Stimulated activated naive CD8-positive, alpha-beta T cell treated with anti-CD3 and anti-CD28 coated beads, Interleukin-15, amount 100 ng/mL, for 72 hours (primary cell): ENCODE measurements at regions not wholly inside any gene's neighbourhood (a gene's known extent, or its start where the extent isn't known, plus 50 kb on each side); places are given as distances from the start of the nearest gene placed in this dataset.

Experiments
- ATAC-seq: fragments of 150-1000 bp; cut with Tn5 transposase; 2 replicates; pipeline ENCODE4 v1.10.0; 2021; ENCODE audit warnings: mild to moderate bottlenecking, moderate library complexity
- DNase-seq, 2 donors: peaks; one replicate each; pipeline ENCODE4 v3.0.0; 2021 to 2022
- H3K27ac Mint-ChIP-seq, 2 donors: one replicate each; pipeline ENCODE4 v1.8.0; 2022; ENCODE audit warnings: mild to moderate bottlenecking in 2 of 2, mixed read lengths in 2 of 2, moderate library complexity in 2 of 2
- H3K27me3 Mint-ChIP-seq: one replicate; pipeline ENCODE4 v1.8.0; 2022; ENCODE audit warnings: mixed read lengths
- H3K4me1 Mint-ChIP-seq: one replicate; pipeline ENCODE4 v1.8.0; 2022; ENCODE audit warnings: mild to moderate bottlenecking, mixed read lengths
- H3K4me3 Mint-ChIP-seq, 2 donors: one replicate each; pipeline ENCODE4 v1.8.0; 2022; ENCODE audit warnings: mild to moderate bottlenecking in 2 of 2, mixed read lengths in 2 of 2, moderate library complexity in 1 of 2
- H3K9me3 Mint-ChIP-seq, 2 donors: one replicate each; pipeline ENCODE4 v1.8.0; 2022; ENCODE audit warnings: mixed read lengths in 2 of 2

- H3K4me1 Mint-ChIP-seq = no peaks in the 10 kb centered on the region
Measured at GRCh38 chr11:26084313-26084712, 247.6 kb upstream of the ANO3 start.

DNA sequence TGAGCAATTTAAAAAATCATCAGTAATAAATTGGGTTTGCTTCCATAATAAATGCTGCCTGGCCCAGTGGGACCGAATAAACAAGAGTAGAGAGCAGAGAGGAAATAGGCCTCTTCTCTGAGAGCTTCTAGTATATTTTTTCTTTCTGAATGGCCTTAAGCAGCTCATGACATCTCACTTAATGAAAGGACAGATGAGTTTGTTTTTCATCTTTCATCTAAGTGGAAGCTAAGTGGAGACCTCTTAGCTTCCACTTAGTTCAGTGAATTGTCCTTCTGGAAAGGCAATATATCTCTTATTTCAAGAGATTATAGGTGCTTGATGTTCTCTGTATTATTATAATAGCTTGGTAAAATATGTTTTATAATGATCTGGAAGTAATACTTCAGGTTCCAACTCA lies 245.9 kb upstream of the ANO3 start:
- no peak for DNase-seq
- no peak for ATAC-seq
- no peaks in the 10 kb centered on the region for H3K9me3 Mint-ChIP-seq
- H3K4me3 Mint-ChIP-seq = no peak overlapping the region
- no peaks in the 10 kb centered on the region for H3K27me3 Mint-ChIP-seq
- no peaks in the 10 kb centered on the region for H3K4me1 Mint-ChIP-seq
- no peak overlapping the region for H3K27ac Mint-ChIP-seq

More at GRCh38 chr11:26084313-26084712, 247.6 kb upstream of the ANO3 start:
- Mint-ChIP-seq H3K9me3 (peaks cover 0 to under 1% of the 10 kb centered on the region in 2 donors), H3K27me3 (no peaks in the 10 kb centered on the region), H3K4me3 (no peak overlapping the region), H3K27ac (no peak overlapping the region)
- ATAC-seq (no peak), DNase-seq (no peak)

GRCh38 chr11:26087120-26087935 lies 244.6 kb upstream of the ANO3 start:
- H3K4me1 Mint-ChIP-seq = no peaks in the 10 kb centered on the region

GRCh38 chr11:26088391-26088790 lies 243.5 kb upstream of the ANO3 start:
- peaks cover 0 to under 1% of the 10 kb centered on the region in 2 donors for H3K9me3 Mint-ChIP-seq
- H3K4me3 Mint-ChIP-seq = no peak overlapping the region
- ATAC-seq (no peak), DNase-seq (no peak)
- no peaks in the 10 kb centered on the region for H3K27me3 Mint-ChIP-seq
- no peaks in the 10 kb centered on the region for H3K4me1 Mint-ChIP-seq
- no peak overlapping the region for H3K27ac Mint-ChIP-seq

More at GRCh38 chr11:26087120-26087935, 244.6 kb upstream of the ANO3 start:
- ATAC-seq = no peak
- Mint-ChIP-seq H3K9me3 (no peaks in the 10 kb centered on the region), H3K27me3 (no peaks in the 10 kb centered on the region), H3K27ac (no peak overlapping the region), H3K4me3 (no peak overlapping the region)
- no peak for DNase-seq

DNA sequence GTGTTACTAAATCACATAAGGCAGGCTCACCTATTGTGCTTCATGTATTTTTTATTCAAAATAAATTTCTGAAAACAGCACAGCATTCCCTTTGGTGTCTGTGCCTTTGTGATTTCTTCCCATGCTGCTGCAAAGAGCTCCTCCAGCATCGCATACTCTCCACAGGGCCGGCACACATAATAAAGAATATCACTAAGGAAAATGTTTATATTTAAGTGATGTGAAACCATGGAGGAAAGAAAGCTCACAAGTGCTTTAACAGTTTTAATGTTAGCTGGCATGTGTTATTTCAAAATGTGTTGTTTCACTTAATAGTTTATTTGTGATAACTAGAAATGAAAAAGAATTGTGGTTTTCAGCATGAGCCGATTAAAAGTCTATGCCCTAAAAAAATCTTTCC lies 241.3 kb upstream of the ANO3 start:
- no peaks in the 10 kb centered on the region for H3K4me1 Mint-ChIP-seq
- no peak for ATAC-seq
- no peak for DNase-seq
- no peak overlapping the region for H3K27ac Mint-ChIP-seq
- H3K27me3 Mint-ChIP-seq = no peaks in the 10 kb centered on the region
- no peak overlapping the region for H3K4me3 Mint-ChIP-seq
- peaks cover 5 to 16% of the 10 kb centered on the region in 2 donors for H3K9me3 Mint-ChIP-seq

GRCh38 chr11:26093206-26093605 lies 238.7 kb upstream of the ANO3 start:
- H3K4me1 Mint-ChIP-seq = no peaks in the 10 kb centered on the region

GRCh38 chr11:26095340-26095739 lies 236.6 kb upstream of the ANO3 start:
- H3K27me3 Mint-ChIP-seq = no peaks in the 10 kb centered on the region
- ATAC-seq = no peak
- no peaks in the 10 kb centered on the region for H3K4me1 Mint-ChIP-seq
- DNase-seq = no peak
- H3K4me3 Mint-ChIP-seq = no peak overlapping the region
- H3K27ac Mint-ChIP-seq = no peak overlapping the region
- peaks cover 10 to 16% of the 10 kb centered on the region in 2 donors for H3K9me3 Mint-ChIP-seq

More at GRCh38 chr11:26093206-26093605, 238.7 kb upstream of the ANO3 start:
- ATAC-seq (no peak), DNase-seq (no peak)
- Mint-ChIP-seq H3K27me3 (no peaks in the 10 kb centered on the region), H3K9me3 (peaks cover 5 to 16% of the 10 kb centered on the region in 2 donors), H3K27ac (no peak overlapping the region), H3K4me3 (no peak overlapping the region)

DNA sequence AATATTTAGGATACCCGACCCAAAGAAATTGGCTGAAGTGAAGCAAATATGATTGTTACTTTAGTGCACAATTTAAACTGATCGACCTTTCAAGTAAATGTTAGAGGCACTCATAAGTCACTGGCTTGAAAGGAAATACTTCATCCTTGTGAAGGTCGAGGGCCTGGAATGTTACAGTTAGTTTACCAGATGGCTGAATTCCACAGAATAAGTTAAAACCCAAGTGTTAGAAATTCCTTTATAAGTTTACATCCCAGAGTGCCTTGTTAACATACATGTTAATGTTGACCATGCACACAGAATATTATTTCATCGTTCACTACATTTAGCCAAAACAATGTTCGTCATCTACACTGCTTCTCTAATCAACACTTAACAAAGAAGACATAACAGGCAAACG lies 235.5 kb upstream of the ANO3 start:
- no peaks in the 10 kb centered on the region for H3K4me1 Mint-ChIP-seq
- no peaks in the 10 kb centered on the region for H3K27me3 Mint-ChIP-seq
- DNase-seq (no peak), ATAC-seq (no peak)
- no peak overlapping the region for H3K4me3 Mint-ChIP-seq
- H3K9me3 Mint-ChIP-seq = peaks cover 10 to 16% of the 10 kb centered on the region in 2 donors
- no peak overlapping the region for H3K27ac Mint-ChIP-seq

- H3K9me3 Mint-ChIP-seq = peaks cover 9 to 12% of the 10 kb centered on the region in 2 donors
- no peak overlapping the region for H3K4me3 Mint-ChIP-seq
- no peak overlapping the region for H3K27ac Mint-ChIP-seq
- H3K4me1 Mint-ChIP-seq = no peaks in the 10 kb centered on the region
- no peak for ATAC-seq
- no peaks in the 10 kb centered on the region for H3K27me3 Mint-ChIP-seq
- DNase-seq = no peak
Measured at GRCh38 chr11:26102325-26102724, 229.6 kb upstream of the ANO3 start.

GRCh38 chr11:26105762-26106423 lies 226.0 kb upstream of the ANO3 start:
- Mint-ChIP-seq H3K4me3 (no peak overlapping the region), H3K27me3 (no peaks in the 10 kb centered on the region), H3K4me1 (no peaks in the 10 kb centered on the region), H3K27ac (no peak overlapping the region), H3K9me3 (peaks cover 8 to 9% of the 10 kb centered on the region in 2 donors)
- no peak for DNase-seq
- ATAC-seq = no peak

GRCh38 chr11:26106726-26107125 lies 225.2 kb upstream of the ANO3 start:
- no peak overlapping the region for H3K27ac Mint-ChIP-seq
- no peaks in the 10 kb centered on the region for H3K27me3 Mint-ChIP-seq
- ATAC-seq = no peak
- H3K4me1 Mint-ChIP-seq = no peaks in the 10 kb centered on the region
- H3K9me3 Mint-ChIP-seq = peaks cover 8 to 9% of the 10 kb centered on the region in 2 donors
- H3K4me3 Mint-ChIP-seq = no peak overlapping the region
- DNase-seq = no peak

DNA sequence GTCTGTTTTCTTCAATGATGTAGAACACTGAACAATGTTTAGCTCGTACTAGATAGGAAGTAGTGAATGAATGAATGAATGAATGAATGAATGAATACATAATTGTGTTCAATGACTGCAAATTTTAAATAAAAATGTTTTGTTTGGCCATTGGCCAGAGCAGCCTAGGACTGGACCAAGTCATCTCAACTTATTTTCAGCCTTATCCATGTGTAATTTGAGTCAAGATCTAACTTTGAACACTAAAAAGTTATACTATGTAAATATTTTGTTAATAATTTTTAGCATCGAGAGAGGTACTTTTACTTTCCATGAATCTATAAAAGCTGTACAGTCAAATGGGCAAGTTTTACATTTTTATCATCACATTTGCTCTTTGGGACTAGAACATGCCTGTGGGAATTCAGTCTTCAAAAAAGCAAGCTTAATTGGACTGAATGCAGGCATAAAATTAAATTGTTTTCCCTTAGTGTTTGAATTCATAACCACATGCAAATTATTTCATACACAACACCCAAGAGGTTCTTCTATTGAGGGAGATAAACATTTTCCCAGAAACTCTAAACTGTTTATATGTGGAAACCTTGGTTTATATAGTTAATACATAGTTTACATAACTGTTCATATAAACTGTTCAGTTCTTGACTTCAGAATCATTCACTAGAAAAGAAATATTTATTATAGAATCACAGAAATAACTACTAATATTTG lies 222.1 kb upstream of the ANO3 start:
- Mint-ChIP-seq H3K27ac (no peak overlapping the region), H3K9me3 (peaks cover 3 to 5% of the 10 kb centered on the region in 2 donors), H3K27me3 (no peaks in the 10 kb centered on the region), H3K4me3 (no peak overlapping the region), H3K4me1 (no peaks in the 10 kb centered on the region)
- ATAC-seq (no peak), DNase-seq (no peak)

- ATAC-seq (no peak), DNase-seq (no peak)
- Mint-ChIP-seq H3K4me3 (no peak overlapping the region), H3K27me3 (no peaks in the 10 kb centered on the region), H3K27ac (no peak overlapping the region), H3K9me3 (peaks cover 0 to 7% of the 10 kb centered on the region in 2 donors), H3K4me1 (no peaks in the 10 kb centered on the region)
Measured at GRCh38 chr11:26112264-26112663, 219.7 kb upstream of the ANO3 start.

GRCh38 chr11:26121466-26121865 lies 210.5 kb upstream of the ANO3 start:
- DNase-seq (no peak), ATAC-seq (no peak)
- H3K9me3 Mint-ChIP-seq = peaks cover 0 to 4% of the 10 kb centered on the region in 2 donors
- H3K27me3 Mint-ChIP-seq = no peaks in the 10 kb centered on the region
- H3K4me1 Mint-ChIP-seq = no peaks in the 10 kb centered on the region
- no peak overlapping the region for H3K27ac Mint-ChIP-seq
- H3K4me3 Mint-ChIP-seq = no peak overlapping the region

GRCh38 chr11:26126741-26127140 lies 205.2 kb upstream of the ANO3 start:
- H3K9me3 Mint-ChIP-seq = peaks cover 8 to 11% of the 10 kb centered on the region in 2 donors
- DNase-seq (no peak), ATAC-seq (no peak)
- no peaks in the 10 kb centered on the region for H3K4me1 Mint-ChIP-seq
- no peak overlapping the region for H3K4me3 Mint-ChIP-seq
- no peak overlapping the region for H3K27ac Mint-ChIP-seq
- H3K27me3 Mint-ChIP-seq = no peaks in the 10 kb centered on the region

DNA sequence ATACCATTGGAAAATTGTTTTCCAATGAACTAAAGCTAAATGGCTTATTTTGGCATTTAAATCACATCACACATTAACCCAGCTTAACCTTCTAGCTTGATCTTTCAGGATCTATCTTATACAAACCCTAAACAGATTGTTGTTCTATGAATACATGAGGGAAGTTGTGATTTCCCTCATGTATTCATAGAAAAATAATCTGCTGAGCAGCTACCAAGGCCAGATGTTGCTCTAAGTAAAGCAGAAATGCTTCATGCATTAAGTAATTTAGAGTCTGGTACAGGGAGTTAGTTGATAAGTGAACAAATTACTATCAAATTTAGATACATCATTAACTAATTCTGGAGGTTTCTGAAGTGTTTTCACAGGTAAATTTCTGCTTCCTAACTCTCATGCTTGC lies 204.6 kb upstream of the ANO3 start:
- H3K9me3 Mint-ChIP-seq = peaks cover 8 to 13% of the 10 kb centered on the region in 2 donors
- no peak overlapping the region for H3K27ac Mint-ChIP-seq
- no peaks in the 10 kb centered on the region for H3K4me1 Mint-ChIP-seq
- no peak overlapping the region for H3K4me3 Mint-ChIP-seq
- DNase-seq = no peak
- no peak for ATAC-seq
- H3K27me3 Mint-ChIP-seq = no peaks in the 10 kb centered on the region
